ENCODE measurements at regions not wholly inside any gene's neighbourhood (a gene's known extent, or its start where the extent isn't known, plus 50 kb on each side); places are given as distances from the start of the nearest gene placed in this dataset.

- TF ChIP-seq CTCF (IDR thresholded peaks at IDR 0.05) (no peak), EZH2 (IDR thresholded peaks at IDR 0.05) (no peak), EZH2phosphoT487 (IDR thresholded peaks at IDR 0.05) (no peak)
Measured at GRCh38 chr10:110368556-110368955, 63.8 kb upstream of the SMNDC1 start.
